SKM-1 treated with dmso at 0.1 percent for 144 hours (cell line): ENCODE measurements at regions not wholly inside any gene's neighbourhood (a gene's known extent, or its start where the extent isn't known, plus 50 kb on each side); places are given as distances from the start of the nearest gene placed in this dataset.
A peak's percentile ranks its signal among the peaks of the same experiment; 100 is the strongest.
"Not testable (repeated sequence)": the region's sequence is repeated elsewhere in the genome, so short reads cannot be mapped to it uniquely, and the experiment has no call there.

Experiments
- DNase-seq: peaks from one replicate; lab custom pipeline; 2025; ENCODE audit not compliant: unreplicated experiment; lab: John Stamatoyannopoulos, UW

DNA sequence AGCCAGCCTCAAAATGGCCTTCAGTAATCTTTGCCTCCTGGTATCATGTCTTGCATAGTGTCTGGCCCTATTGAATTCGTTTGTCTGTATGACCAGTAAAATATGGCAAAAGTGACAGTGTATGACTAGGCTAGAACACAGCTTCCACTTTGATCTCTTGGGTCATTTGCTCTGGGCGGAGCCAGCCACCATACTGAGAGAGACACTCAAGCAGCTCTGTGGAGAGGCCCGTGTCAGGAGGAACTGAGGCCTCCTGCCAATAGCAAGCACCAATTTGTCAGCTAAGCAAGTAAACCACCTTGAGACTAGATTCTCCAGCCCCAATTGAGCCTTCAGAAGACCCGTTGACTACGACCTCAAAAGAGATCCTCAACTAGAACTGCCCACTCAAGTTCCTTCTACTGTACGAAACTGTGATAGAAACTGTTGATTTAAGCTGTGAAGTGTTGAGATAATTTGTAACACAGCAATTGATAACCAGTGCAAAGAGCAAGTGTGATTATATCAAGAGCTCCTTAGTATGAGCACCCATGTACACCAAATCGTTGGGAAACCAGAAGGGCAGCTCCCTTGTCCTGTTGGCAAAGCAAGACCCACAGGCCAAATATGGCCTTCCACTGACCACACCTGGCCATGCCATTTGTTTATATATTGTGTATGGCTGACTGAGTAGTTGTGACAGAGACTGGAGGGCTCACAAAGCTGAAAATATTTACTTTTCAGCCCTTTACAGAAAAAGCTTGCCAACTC is 52.7 kb upstream of the SERBP1 start:
- no peak for DNase-seq

- no peak for DNase-seq
Observed at GRCh38 chr1:67484492-67484891, 54.3 kb upstream of the SERBP1 start.

- no peak for DNase-seq
Observed at GRCh38 chr1:67485046-67485811, 55.0 kb upstream of the SERBP1 start.

DNA sequence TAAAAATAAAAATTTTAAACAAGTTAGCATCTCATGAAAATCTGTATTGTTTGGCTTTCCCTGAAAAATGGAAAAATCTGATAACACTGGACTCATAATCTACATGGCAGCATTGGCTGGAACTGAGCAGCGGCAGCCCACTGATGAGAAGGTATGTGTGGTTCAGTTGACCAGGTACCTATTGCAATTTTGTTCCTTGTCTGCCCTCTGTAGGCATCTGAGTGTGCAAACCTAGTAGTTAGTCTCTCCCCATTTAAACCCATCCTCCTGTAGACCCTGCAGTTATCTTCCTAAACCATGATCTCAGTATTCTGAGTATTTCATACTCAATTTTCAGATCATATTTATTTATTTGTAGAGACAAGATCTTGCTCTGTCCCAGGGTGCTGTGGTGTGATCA is 59.4 kb upstream of the SERBP1 start:
- DNase-seq: peak; percentile 4

DNA sequence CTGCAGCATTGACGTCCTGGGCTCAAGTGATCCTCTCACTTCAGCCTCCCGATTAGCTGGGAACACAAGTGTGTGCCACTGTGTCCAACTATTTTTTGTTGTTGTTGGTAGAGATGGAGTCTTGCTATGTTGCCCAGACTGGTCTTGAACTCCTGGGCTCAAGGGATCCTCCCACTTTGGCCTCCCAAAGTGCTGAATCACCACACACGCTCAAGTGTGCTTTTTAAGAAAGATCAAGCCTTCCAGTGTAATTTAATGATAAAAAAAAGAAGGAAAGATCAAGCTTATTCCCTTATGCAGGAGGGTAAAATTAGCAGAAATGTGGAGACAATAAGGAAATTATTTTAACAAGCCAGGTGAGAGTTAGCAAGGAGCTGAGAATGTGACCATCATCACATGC is 61.1 kb upstream of the SERBP1 start:
- no peak for DNase-seq

GRCh38 chr1:67493148-67493547 is 62.9 kb upstream of the SERBP1 start:
- DNase-seq: no peak

GRCh38 chr1:67495327-67495726 is 65.1 kb upstream of the SERBP1 start:
- no peak for DNase-seq

GRCh38 chr1:67496329-67496728 is 66.1 kb upstream of the SERBP1 start:
- peak; percentile 5 for DNase-seq

DNA sequence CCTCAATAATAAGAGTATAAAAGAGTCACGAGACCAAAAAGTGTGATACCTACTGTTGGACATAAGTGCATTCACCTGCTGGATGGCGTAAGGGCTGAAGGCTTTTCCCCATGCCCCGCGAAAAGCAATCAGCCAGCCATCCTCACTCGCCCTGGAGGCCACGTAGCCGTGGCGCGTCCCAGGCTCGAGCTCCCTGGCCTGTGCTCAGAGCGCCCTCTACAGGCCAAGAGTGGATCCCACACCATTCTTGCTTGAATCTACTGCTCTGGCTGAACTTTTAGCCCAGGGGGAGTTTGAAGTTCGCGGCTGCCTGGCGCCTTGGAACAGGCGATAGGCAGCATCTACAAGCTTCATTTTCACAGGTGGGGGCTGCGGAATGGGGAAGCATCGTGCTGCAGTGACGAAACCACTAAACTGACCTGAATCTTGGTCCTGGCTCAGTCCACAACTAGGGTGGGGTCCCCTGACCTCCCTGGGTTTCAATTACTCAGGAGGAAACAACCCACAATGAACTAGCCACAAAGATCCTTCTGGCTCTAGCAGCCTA is 70.3 kb upstream of the SERBP1 start:
- peak; percentile 86 for DNase-seq

DNA sequence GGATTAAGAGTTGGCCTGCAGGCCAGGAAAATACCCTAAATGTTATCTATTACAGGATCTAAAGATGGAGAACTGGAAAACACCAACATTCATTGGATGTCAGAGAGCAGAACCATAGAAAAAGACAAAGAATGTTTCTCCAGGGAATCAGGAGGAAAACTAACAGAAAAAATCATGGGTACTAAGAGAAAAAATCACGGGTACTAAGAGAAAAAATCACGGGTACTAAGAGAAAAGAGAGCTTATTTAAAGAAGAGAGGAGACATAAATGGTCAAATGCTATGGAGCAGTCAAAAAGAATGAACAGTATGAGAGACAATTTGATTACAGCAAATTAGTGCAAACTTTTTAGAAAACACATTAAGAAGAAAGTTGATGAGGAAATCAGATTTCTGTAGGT is 73.8 kb upstream of the SERBP1 start:
- no peak for DNase-seq

DNA sequence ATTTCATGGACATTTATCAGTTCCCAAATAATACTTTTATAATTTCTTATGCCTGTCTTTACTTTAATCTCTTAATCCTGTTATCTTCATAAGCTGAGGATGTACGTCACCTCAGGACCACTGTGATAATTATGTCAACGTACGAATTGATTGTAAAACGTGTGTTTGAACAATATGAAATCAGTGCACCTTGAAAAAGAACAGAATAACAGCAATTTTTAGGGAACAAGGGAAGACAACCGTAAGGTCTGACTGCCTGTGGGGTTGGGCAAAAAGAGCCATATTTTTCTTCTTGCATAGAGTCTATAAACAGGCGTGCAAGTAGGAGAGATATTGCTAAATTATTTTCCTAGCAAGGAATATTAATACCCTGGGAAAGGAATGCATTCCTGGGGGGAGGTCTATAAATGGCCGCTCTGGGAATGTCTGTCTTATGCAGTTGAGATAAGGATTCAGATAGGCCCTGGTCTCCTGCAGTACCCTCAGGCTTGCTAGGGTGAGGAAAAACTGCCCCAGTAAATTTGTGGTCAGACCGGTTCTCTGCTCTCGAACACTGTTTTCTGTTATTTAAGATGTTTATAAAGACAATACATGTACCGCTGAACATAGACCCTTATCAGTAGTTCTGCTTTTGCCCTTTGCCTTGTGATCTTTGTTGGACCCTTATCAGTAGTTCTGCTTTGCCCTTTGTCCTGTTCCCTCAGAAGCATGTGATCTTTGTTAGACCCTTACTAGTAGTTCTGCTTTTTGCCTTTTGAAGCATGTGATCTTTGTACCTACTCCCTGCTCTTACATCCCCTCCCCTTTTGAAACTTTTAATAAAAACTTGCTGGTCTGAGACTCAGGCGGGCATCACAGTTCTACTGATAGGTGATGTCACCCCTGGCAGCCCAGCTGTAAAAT is 83.4 kb upstream of the SERBP1 start:
- DNase-seq: not testable (repeated sequence)

DNA sequence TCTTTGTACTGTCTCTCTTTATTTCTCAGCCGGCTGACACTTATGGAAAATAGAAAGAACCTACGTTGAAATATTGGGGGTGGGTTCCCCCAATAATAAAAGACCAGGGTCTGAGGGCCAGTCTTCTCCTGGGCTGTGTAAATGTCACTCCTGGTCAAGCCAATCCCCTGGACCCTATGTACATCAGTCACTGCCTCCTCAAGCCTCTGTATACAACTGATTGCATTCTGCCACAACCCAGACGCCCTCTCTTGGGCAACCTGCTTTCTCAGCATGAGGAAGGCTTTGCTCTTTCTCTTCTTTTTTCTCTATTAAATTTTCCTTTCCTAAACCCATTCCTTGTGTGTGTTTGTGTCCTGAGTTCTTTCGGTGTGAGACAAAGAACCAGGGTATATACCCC is 84.1 kb upstream of the SERBP1 start:
- DNase-seq: no peak

GRCh38 chr1:67514786-67515185 is 84.6 kb upstream of the SERBP1 start:
- DNase-seq: no peak

GRCh38 chr1:67515324-67516080 is 85.3 kb upstream of the SERBP1 start:
- DNase-seq: no peak

DNA sequence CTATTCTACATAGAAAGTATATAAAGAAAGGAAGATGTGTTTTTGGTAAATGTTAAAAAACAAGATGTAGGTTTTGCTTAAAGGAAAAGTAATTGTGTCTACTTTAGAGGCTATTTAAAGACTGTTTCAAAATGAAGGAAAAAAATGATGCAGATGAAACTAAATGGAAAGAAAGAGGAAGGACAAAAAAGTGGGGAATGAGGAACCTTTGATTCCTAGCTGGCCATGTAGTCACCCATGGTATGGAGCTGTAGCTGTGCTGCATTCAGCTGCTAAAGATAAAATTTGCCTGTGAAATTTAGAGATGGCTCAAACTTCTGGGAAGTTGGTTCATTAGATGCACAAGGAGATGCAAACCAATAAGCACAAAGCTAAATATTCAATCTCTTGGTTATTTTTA is 86.8 kb upstream of the SERBP1 start:
- DNase-seq: no peak

GRCh38 chr1:67522001-67522441 is 91.8 kb upstream of the SERBP1 start:
- no peak for DNase-seq

DNA sequence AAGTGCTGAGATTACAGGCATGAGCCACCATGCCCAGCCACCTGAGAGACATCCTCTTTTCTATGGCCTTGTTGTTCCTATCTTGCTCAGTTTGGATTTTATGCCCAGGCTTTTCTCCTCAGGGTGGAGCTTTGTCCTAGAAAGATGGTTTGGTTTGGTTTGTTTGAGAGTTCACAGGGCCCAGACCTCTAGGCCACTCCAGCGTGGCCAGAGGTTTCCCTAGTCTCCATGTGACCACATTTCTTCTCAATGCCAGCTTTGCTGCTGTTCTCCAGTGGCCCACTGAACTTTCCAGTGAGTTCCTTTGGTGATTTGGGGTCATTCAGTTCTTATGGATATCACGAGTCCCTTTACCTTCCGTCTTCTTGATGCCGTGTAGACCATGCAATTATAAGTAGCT is 92.6 kb upstream of the SERBP1 start:
- no peak for DNase-seq

- DNase-seq: no peak
Observed at GRCh38 chr1:67524143-67525052, 94.2 kb upstream of the SERBP1 start.

DNA sequence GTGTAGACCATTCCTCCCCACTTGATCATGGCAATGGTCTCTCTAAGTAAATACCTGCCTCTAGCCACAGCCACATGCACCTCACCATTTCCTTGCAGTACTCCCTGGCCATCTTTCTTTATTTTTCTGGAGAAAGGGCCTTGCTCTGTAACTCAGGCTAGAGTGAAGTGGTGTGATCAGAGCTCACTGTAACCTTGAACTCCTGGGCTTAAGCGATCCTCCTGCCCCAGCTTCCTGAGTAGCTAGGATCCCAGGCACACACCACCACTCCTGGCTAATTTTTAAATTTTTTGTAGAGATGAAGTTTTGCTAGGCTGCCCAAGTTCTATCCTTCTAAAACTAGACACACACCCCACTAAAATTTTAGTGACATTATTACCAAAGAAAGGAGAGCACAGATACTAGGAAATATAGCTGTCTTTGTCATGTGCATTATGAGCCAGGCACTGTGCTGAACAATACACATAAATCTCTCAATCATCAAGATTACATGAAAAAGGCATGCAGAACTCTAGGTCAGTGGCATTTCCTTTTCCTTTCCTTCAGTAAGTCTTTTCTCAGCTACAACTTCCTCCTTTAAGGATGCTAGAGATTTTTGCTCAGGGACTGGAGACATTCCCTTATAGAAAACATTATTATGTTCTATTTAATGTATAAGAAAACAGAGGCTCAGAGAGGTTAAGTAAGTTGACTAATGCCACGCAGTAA is 95.0 kb upstream of the SERBP1 start:
- DNase-seq: no peak
